HG03378 (cell line): ENCODE measurements at regions not wholly inside any gene's neighbourhood (a gene's known extent, or its start where the extent isn't known, plus 50 kb on each side); places are given as distances from the start of the nearest gene placed in this dataset.
"Not testable (repeated sequence)": the region's sequence is repeated elsewhere in the genome, so short reads cannot be mapped to it uniquely, and the experiment has no call there.

Source experiments
- ATAC-seq: cut with Tn5 transposase; IDR thresholded peaks from one replicate; pipeline ENCODE4 v1.9.1; 2021; ENCODE audit warnings: mild to moderate bottlenecking, moderate library complexity; ENCODE audit not compliant: unreplicated experiment

DNA sequence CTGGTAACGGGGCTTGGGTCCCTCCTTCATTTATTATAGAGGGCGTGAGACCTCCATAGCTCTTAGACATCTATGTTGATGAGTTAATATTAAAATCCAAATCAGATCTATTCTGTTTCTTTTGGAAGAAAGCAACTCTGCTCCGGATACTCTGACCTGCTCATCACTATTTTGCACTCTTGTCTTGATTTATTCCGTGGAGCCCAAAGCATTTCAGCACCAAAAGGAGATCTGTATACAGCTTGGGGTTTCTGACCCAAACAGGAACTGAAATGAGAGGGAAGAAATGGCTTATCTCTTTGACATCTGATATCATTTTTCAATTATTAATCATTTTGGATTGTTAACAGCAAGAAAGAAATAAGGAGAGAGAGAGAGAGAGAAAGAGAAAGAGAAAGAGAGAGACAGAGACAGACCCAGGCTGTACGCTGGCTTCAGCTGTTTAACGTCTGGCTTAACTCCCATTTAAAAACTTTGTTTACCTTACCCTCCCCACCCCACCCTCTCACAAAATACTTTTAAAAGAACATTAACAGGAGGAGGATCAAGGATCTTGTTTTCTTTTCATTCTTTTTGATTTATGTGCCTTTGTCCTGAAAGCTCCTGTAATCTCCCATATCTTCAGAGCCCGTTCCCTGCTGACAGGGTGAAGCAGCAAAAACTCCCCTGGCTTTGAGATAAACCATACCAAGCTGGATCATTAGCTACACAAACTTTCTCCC is 231.4 kb upstream of the TUT7 start:
- ATAC-seq = no peak

DNA sequence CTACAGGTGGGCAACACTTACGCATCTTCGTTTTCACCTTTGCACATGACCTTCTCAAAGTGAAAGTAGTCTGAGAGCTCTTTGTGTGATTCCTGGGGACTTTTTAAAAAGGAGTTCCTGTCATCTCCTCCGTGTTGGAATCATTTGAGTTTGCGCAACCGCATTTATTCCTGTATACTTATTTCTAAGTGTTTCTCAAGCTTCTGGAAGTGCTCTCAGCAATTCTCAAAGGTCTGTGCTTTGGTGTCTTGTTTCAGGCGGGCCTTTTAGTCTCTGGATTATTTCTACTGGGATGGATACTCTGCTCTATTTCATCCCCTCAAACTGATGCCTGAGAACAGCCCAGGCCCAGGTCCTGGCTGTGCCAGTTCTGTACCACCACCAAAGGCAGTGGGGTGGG is 226.5 kb upstream of the TUT7 start:
- ATAC-seq = no peak

DNA sequence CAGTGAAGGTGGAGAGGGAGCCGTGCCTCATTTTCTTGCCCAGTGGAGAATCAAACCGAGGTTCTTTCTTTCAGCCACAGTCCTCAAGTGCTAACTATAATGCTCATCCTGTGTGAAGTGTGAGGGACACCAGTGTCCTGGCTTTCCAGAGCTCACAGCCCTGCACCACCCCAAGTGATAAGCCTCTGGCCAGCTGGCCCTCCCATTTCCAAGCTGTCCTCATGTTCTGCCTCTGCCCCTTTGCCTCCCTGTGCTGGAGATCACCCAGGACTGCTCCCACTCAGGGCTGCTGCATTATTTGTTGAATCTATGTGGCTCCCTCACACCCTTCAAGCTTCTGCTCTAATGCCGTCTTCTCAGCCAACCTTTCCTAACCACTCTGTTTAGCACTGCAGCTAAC is 224.5 kb upstream of the TUT7 start:
- ATAC-seq = no peak

DNA sequence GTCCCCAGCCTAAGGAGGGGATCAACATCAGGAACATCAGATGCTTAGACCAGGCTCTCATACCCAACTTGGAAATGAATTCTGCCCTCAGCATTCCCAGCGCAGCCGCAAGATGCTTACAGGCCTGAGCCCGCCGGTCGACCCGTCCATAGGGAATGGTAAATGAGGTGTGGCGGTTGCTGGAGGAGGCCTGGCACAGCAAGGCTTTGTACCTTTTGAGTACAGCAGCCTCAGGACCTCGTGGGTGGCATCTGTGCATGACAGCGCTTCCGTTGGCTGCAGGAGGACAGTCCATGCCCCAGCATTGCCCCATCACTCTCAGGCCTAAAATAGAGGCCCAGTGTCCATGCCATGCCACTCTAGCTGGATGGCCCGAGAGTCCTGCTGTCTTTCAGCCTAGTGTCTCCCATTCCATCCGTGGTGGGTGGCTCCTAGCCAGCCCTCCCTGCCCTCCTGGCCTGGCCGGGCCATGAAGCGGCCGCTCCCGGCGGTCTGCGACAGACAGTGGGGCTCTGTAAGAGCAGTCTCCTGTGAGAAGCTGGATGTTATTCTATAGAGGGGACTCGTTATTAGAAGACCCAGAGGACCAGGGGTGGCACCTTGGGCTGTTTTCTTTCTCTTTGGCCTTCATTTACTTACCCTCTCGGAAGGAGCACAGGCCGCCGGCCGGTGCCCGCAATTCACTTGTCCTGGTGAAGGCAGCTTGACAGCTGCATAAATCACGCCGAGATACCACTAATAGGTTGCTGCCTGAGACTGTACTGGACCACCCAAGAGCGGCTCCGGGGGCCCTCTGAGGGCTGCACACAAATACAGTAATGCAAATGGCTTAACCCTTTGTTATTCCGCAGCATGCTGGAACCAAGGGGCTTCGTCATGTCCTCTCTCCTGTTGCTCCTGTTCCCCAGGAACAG is 223.5 kb upstream of the TUT7 start:
- no peak for ATAC-seq

DNA sequence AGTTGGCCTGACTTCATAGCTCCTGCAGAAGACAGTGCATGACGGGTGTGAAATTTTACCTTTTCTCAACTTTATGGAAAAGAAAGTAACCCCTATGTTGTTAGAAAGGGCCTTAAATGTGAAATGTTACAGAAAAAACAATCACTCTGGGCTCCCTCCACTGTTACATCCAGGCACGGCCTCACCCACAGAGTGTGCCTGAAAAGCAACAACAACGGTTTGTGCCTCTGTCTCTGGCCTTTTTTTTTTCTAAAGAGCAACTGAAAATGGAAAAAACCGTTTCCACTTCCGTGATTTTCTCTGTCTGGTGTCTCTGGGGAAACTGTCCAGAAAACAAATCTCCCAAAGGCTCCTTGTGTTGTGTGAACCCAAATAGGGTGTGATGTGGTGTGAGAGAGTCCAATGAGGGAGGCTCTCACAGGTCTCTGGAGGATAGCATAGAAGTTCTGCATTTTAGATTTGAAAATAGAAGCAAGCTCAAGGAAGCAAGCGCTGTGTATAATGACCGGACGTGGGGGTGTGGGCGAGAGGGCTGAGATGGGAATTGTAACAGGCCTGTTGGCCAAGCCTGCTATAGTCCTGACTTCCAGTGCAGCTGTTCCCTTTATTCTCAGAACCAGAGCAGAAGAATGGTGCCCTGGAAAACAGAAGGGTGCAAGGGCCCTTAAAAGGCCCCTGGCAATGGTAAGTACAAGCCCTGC is 221.8 kb upstream of the TUT7 start:
- no peak for ATAC-seq

DNA sequence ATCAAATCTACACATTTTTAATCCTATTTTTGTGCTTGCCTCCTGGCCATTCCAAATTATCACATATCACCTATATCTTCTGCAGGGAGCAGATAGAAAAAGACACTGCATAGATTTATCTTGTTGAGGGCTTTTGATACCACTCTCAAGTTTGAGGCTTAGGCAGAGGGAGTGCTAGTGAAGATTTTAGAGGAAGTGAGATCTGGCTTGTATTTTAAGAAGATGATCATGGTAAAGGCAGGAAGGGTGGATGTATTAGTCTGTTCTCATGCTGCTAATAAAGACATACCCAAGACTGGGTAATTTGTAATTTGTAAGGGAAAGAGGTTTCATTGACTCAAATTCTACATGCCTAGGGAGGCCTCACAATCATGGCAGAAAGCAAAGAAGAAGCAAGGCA is 220.9 kb upstream of the TUT7 start:
- no peak for ATAC-seq

DNA sequence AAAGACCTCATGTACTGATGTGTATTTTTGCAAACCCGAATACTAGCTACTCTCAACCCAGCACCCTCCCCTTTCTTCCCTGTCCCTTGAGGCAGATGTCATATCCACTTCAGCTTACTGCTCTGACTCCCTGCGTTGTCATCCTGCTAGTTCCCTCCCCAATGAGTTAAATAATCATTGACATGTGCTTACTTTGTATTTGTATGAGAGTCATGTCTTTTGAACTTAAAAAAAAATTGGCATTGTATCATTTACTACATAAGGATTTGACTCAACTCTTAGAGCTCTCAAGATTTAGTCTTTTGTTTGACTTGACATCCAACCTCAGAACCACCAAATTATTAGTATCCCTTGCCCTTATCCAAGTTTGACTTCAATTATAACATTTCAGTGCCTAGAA is 219.7 kb upstream of the TUT7 start:
- ATAC-seq = no peak

DNA sequence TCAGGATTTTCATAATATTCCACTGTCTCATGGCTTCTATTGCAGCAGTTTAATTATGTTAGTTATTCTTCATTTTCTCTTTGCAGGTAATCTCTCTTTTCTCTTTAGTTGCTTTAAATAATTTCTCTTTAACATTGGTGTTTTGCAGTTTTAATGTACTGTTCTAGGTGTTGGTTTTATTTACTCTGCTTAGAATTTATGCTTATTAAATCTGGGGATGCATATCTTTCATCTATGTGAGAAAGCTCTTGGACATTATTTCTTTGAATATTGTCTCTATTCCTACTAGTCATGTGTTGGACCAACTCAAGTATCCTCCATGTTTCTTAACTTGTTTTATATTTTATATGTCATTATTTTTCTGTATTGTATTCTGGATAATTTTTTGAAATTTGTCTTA is 218.7 kb upstream of the TUT7 start:
- no peak for ATAC-seq

DNA sequence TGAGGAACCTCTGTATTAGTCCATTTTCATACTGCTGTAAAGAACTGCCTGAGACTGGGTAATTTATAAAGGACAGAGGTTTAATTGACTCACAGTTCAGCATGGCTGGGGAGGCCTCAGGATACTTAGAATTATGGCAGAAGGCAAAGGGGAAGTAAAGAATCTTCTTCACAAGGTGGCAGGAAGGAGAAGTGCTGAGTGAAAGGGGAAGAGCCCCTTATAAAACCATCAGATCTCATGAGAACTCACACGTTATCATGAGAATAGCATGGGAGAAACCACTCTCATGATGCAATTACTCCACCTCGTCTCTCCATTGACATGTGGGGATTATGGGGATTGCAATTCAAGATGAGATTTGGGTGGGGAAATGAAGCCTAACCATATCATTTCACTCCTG is 211.4 kb upstream of the TUT7 start:
- not testable (repeated sequence) for ATAC-seq

DNA sequence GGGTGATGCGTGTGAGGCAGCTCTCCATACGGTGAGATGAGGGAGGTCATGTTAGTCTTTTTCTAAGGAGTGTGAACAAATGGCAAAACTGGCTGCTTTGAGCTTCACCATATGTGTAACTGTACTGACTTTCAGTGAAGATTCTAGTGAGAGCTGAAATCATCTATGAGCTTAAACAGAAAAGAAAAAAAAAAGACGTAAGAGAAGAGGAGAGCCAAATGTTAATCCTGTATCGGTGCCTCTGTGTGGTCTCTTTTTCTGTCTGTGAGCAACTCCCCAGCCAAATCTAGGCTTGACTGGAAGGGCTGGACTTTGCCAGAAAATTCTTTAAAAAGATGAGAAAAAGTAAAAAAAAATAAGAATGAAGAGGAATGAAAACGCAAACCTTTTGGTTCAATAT is 209.7 kb upstream of the TUT7 start:
- no peak for ATAC-seq

DNA sequence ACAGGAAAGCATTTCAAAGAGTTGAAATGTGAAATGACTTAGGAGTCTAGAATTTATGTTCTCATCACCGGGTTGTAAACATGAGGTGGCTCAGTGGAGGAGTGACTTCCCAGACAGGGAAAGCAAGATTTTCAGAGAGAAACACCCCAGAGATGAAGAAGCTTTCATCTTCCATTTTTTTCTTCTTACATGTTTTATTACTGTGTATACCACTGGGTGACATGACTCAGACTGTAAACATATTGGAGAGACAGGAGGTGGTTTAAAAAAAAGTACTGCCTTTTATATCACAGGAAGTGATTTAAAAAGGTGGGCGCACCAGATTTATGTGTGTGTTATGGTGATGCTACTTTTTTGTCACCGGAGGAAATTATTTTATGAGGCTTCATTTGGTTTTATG is 209.1 kb upstream of the TUT7 start:
- ATAC-seq = no peak

DNA sequence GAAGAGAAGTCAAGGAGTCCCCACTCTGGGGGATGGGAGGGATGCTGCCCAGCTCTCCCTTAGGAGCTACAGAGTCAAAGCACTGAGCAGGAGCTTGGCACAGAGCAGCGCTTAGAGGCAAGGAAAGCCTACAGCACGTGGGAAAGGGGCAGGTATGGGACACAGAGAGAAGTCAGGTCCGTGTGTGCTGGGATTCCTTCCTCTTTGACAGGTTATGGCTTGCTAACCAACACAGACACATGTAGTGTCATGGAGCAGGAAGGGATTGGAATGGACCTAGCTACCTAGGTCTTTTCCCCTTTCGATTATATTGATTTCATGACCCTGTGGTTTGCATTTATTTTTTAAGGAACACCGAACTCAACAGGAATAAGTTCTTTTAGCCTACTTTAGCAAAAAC is 208.5 kb upstream of the TUT7 start:
- ATAC-seq = no peak

DNA sequence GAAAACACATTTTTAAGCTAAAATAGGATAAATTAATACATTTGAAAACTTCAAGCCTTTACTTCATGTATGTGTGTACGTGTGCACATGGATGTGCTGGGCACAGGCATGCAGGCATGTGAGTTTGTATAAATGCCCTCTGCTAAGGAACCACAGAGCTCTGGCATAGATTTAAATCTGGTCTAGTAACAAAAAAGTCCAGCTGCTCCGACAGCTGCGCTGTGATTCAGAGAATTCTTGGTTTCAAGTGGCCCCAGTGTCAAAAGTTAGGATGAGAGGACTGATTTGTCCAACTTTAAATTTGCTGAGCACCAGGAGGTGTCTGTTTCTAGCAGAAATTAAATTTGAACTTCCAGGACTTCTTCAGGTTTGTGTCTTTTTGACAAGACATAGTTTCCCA is 203.7 kb upstream of the TUT7 start:
- ATAC-seq = no peak

DNA sequence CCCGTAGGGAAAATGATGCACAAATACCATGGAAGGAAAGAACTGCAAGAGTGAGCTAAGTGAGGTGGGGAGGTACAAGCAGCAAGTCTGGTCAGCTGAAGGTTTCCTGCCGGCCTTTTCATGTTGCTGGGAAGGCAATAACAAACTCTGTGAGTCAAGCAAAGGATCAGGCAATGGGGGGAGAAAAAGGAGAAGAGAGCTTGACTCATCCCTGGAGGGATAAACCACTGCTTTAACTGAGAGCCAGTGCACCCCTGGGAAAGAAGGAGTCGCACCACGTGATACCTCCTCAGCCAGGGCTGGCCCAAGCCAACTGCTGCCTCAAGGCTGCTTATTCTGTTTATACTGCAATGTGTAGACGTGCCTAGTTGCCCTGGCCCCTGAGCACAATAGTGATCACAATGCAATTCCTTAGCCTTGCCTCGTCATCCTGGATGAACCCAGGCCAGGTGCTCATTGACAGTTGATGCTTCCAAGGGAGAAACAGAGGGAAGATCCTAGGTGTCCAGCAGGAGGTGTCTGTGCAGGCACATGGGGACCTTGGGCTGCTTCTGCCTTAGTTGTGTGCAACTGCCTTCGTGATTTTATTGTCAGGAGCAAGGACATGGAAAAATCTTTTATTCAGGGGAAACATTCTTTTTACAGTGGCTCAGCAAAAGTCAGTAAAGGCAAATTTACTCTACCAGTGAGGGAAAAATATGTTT is 203.0 kb upstream of the TUT7 start:
- no peak for ATAC-seq

DNA sequence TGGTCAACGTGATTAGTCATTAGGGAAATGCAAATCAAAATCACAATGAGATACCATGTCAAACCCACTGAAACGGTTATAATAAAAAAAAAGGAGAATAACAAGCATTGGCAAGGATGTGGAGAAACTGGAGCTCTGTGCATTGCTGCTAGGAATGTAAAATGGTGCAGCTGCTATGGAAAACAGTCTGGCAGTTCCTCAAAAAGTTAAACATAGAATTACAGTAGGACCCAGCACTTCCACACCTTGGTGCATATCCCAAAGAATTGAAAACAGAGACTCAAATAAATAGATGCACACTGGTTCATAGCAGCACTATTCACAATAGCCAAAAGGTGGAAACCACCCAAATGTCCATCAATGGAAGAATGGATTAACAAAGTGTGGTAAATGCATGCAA is 201.5 kb upstream of the TUT7 start:
- no peak for ATAC-seq

DNA sequence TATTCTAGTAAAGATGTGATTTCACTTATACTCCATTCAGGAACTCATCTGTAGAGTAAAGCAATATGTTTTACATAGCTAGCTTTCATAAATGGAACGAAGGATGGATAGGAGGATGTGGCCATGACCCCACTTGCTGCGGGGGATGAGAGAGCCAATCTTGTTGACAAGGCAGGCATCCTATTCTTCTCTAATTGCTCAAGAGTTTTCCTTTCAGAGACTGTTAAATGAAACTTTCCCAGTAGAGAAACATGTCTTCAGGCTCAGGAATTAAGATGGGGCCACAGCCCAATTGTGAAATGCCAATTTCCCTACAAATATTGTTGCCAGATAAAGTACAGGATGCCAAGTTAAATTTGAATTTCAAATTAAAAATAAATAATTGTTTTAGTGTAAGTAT is 196.2 kb upstream of the TUT7 start:
- ATAC-seq = no peak

DNA sequence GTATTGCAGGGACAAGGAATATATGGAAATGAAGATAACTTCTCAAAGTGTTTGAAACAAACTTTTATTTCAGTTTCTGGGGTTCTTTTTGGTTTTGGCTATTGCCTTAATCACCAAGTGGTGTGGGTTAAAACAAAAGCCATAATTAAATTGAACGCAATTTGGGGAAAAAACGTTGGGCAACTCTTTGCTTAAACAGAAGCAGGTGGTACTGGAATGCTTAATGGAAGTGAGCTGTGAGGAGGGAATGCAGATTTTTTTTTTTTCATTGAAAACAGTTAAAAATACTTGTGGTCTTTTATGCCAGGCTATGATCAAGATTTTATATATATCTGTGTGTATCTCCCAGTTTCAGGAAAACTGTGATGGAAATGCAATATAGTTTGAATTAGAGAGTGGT is 195.7 kb upstream of the TUT7 start:
- ATAC-seq = no peak

DNA sequence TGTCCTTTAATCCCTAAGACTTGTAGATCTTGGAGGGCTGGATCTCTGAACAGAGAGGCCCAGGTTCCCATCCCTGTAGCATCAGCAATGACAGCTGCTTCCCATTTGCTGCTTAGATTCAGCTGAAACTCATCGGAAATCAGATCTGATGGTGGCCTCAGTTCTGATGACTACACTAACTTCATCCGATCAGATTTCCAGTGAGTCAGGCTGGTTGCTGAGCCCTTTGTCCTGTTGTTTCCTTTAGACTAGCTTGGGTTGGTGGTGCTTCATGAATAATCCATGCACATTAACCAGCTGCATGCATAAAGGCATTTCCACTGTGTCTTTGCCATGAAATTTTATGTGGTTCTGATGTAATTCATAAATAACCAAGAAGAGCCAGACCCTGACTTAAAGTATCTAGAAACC is 195.2 kb upstream of the TUT7 start:
- no peak for ATAC-seq

DNA sequence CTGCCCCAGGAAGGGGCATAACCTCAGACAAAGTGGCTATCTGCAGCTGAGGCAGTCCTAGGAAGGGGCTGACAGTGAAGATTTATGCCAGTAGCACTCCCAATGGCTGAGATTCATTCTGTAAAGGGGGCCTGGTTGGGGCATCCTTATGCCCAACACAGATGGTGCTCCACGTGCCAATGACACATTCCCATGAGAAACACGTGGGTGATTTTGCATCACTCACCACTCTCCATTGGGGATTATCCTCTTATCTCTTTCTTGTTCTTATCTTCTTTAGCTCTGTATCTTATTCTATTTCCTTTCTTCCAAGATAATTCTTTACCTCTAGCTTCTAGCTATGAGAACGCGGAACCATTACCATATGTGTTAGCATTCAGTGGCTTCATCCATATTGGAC is 194.0 kb upstream of the TUT7 start:
- ATAC-seq = no peak

DNA sequence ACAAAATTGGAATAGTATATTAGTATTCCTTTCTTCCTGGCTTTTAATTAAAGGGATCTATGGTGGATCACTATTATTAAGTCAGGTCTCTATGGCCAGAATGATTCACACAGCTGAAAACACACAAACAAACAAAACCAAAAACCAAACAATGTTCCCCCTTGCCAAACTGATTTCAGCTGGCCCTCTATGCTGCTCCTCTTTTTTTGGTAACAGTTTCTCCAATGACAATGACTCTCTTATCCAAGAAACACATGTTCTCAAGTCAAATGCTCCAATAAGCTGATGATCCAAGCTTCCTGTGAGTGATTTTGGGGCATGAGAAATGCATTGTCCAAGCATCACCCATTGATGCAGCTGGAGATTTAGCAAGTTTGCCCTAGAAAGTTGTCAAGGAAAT is 193.4 kb upstream of the TUT7 start:
- ATAC-seq = no peak

DNA sequence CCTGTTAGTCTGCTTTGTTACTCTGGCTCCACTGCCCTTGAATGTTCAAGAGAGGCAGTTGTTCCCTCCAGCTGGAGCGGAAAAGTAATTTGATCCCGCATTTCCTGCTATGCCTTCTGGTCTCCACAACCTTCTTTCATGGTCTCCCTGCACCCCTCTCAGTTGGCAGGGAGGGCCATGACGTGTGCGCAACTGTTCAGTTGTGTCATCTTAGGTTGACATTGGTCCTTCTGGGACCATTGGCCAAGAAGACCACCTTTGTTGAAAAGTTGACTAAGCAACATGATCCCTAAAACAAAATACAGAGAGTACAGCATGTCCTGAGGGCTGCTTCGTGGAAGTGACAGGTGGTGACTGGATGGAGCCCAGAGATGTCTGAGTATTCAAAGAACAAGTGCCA is 192.5 kb upstream of the TUT7 start:
- ATAC-seq = no peak
